Neural progenitor cell (in vitro differentiated cells): ENCODE measurements at regions not wholly inside any gene's neighbourhood (a gene's known extent, or its start where the extent isn't known, plus 50 kb on each side); places are given as distances from the start of the nearest gene placed in this dataset.
A peak's percentile ranks its signal among the peaks of the same experiment; 100 is the strongest.
"Not testable (repeated sequence)": the region's sequence is repeated elsewhere in the genome, so short reads cannot be mapped to it uniquely, and the experiment has no call there.

Experiments
- DNase-seq: peaks from one replicate; pipeline ENCODE4 v3.0.0-alpha.2; 2016; ENCODE audit warnings: low spot score
- H2AFZ ChIP-seq: fragments of 200-600 bp; sonication (generic); replicated peaks from 2 replicates; pipeline ENCODE4 v1.6.1; 2016; ENCODE audit warnings: antibody characterized with exemption
- H3F3A ChIP-seq: fragments of 200-600 bp; sonication (generic); 2 replicates; pipeline ENCODE4 v1.6.1; 2016; ENCODE audit warnings: antibody characterized with exemption, low read depth
- H3K27ac ChIP-seq: fragments of 200-600 bp; sonication (generic); 2 replicates; pipeline ENCODE4 v1.5.1; 2016; ENCODE audit warnings: mild to moderate bottlenecking
- H3K27me3 ChIP-seq: fragments of 200-600 bp; sonication (generic); 2 replicates; pipeline ENCODE4 v1.6.1; 2016; ENCODE audit warnings: mild to moderate bottlenecking, moderate library complexity
- H3K36me3 ChIP-seq: fragments of 200-600 bp; sonication (generic); 2 replicates; pipeline ENCODE4 v1.5.1; 2016
- H3K4me1 ChIP-seq: fragments of 200-600 bp; sonication (generic); 2 replicates; pipeline ENCODE4 v1.6.1; 2016; ENCODE audit warnings: mixed run types
- H3K4me2 ChIP-seq: fragments of 200-600 bp; sonication (generic); 2 replicates; pipeline ENCODE4 v1.6.1; 2016
- H3K4me3 ChIP-seq: fragments of 200-600 bp; sonication (generic); 2 replicates; pipeline ENCODE4 v1.5.1; 2016
- H3K79me2 ChIP-seq: fragments of 200-600 bp; sonication (generic); 2 replicates; pipeline ENCODE4 v1.6.1; 2016; ENCODE audit warnings: low read depth
- H3K9ac ChIP-seq: fragments of 200-600 bp; sonication (generic); 2 replicates; pipeline ENCODE4 v1.6.1; 2016
- H3K9me3 ChIP-seq: fragments of 200-600 bp; sonication (generic); 2 replicates; pipeline ENCODE4 v1.5.1; 2016; ENCODE audit warnings: low read depth
- H4K20me1 ChIP-seq: fragments of 200-600 bp; sonication (generic); 2 replicates; pipeline ENCODE4 v1.6.1; 2016; ENCODE audit warnings: low read depth
- H3K27ac Mint-ChIP-seq: 3 replicates; pipeline ENCODE4 v1.8.0; 2021; ENCODE audit warnings: mixed read lengths
- H3K27me3 Mint-ChIP-seq: 2 replicates; pipeline ENCODE4 v1.8.0; 2022; ENCODE audit warnings: low read depth, mild to moderate bottlenecking, inconsistent platforms, moderate library complexity, mixed read lengths; ENCODE audit not compliant: insufficient read depth
- H3K36me3 Mint-ChIP-seq: 3 replicates; pipeline ENCODE4 v1.8.0; 2021; ENCODE audit warnings: mixed read lengths
- H3K4me1 Mint-ChIP-seq: 3 replicates; pipeline ENCODE4 v1.8.0; 2021; ENCODE audit warnings: mixed read lengths
- H3K4me3 Mint-ChIP-seq: 3 replicates; pipeline ENCODE4 v1.8.0; 2021; ENCODE audit warnings: mild to moderate bottlenecking, moderate library complexity, mixed read lengths
- H3K9me3 Mint-ChIP-seq: 3 replicates; pipeline ENCODE4 v1.8.0; 2020; ENCODE audit warnings: mixed read lengths
- EZH2 ChIP-seq: fragments of 200-600 bp; sonication (generic); IDR thresholded peaks from 2 replicates; pipeline ENCODE4 v1.6.1; 2017; ENCODE audit warnings: antibody characterized with exemption, mild to moderate bottlenecking, moderate library complexity
- EZH2phosphoT487 ChIP-seq: fragments of 200-600 bp; sonication (generic); IDR thresholded peaks from 2 replicates; pipeline ENCODE4 v1.6.1; 2017; ENCODE audit warnings: antibody characterized with exemption
- TF ChIP-seq, protein P1 (sequence below): fragments of 200-600 bp; sonication (generic); IDR thresholded peaks from 2 replicates; pipeline ENCODE4 v1.5.1; 2017; ENCODE audit warnings: antibody characterized with exemption, mild to moderate bottlenecking

DNA sequence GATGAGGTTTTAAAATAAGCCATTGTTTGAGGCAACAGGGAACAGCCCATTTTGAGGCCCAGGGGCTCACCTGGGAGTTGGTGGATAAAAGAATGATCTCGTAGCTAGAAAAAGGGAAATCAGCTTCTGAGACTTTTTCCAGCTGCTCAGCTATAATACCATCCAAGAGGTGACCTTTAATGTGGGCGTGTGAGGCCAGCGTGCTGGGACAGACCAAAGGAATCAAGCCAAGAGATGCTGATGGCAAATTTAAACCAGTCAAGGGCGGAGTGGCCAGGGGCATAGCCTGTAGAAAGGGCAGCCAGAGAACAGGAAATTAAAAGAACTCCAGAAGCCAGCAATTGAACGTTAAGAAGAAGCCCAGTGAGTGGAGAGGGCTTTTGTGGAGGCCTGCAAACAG is 132.6 kb downstream of the IER5 start:
- Histone ChIP-seq H3K79me2 (no peaks in the 10 kb centered on the region), H3K4me2 (no peak overlapping the region), H3K36me3 (no peaks in the 10 kb centered on the region), H3K9ac (no peak overlapping the region), H3K9me3 (no peaks in the 10 kb centered on the region), H3K27me3 (no peaks in the 10 kb centered on the region), H3K4me1 (peaks cover 5% of the 10 kb centered on the region), H2AFZ (peak overlapping the region; percentile 17), H3K27ac (no peak overlapping the region), H4K20me1 (no peaks in the 10 kb centered on the region), H3F3A (peaks cover 4% of the 10 kb centered on the region), H3K4me3 (no peak overlapping the region)
- H3K4me3 Mint-ChIP-seq = no peak overlapping the region
- peaks cover 13% of the 10 kb centered on the region for H3K9me3 Mint-ChIP-seq
- DNase-seq = no peak
- no peaks in the 10 kb centered on the region for H3K36me3 Mint-ChIP-seq
- H3K4me1 Mint-ChIP-seq = peaks cover 17% of the 10 kb centered on the region
- no peak overlapping the region for H3K27ac Mint-ChIP-seq
- peaks cover 3% of the 10 kb centered on the region for H3K27me3 Mint-ChIP-seq
- TF ChIP-seq EZH2phosphoT487 (no peak), EZH2 (no peak)
- TF ChIP-seq, protein P1, sequence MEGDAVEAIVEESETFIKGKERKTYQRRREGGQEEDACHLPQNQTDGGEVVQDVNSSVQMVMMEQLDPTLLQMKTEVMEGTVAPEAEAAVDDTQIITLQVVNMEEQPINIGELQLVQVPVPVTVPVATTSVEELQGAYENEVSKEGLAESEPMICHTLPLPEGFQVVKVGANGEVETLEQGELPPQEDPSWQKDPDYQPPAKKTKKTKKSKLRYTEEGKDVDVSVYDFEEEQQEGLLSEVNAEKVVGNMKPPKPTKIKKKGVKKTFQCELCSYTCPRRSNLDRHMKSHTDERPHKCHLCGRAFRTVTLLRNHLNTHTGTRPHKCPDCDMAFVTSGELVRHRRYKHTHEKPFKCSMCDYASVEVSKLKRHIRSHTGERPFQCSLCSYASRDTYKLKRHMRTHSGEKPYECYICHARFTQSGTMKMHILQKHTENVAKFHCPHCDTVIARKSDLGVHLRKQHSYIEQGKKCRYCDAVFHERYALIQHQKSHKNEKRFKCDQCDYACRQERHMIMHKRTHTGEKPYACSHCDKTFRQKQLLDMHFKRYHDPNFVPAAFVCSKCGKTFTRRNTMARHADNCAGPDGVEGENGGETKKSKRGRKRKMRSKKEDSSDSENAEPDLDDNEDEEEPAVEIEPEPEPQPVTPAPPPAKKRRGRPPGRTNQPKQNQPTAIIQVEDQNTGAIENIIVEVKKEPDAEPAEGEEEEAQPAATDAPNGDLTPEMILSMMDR = no peak

DNA sequence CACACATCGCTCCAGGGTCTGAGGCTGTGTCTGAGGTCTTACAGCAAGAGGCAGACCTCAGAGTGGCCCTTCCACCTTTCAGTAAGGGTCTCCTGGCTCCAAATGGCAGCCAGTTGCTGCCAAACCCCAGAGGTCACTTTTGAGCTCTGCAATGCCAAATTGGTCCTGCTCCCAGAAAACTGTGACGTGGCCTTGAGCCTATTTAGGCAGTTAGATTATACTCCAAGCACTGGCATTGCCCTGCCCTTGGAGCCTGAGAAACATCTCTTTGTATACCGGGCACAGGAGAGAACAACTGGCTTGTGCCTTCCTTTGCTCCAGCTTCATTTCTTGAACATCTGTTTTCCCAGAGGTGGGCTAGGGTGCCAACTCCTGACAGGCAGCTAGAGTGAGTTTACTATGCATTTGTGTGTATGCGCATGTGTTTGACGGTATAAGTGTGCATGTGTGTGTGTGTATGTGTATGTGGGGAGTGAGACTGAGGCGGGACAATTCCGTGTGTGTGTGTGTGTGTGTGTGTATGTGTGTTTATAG is 134.5 kb downstream of the IER5 start:
- no peaks in the 10 kb centered on the region for H4K20me1 ChIP-seq
- no peaks in the 10 kb centered on the region for H3K4me1 ChIP-seq
- H3F3A ChIP-seq = no peaks in the 10 kb centered on the region
- no peak overlapping the region for H3K4me3 ChIP-seq
- Mint-ChIP-seq H3K4me3 (no peak overlapping the region), H3K9me3 (peaks cover 5% of the 10 kb centered on the region), H3K27ac (no peak overlapping the region), H3K36me3 (no peaks in the 10 kb centered on the region), H3K27me3 (peaks cover 3% of the 10 kb centered on the region), H3K4me1 (peaks cover 8% of the 10 kb centered on the region)
- H3K9ac ChIP-seq = no peak overlapping the region
- DNase-seq = no peak
- no peak overlapping the region for H3K27ac ChIP-seq
- no peak overlapping the region for H2AFZ ChIP-seq
- H3K9me3 ChIP-seq = no peaks in the 10 kb centered on the region
- H3K4me2 ChIP-seq = no peak overlapping the region
- no peaks in the 10 kb centered on the region for H3K27me3 ChIP-seq
- H3K79me2 ChIP-seq = no peaks in the 10 kb centered on the region
- no peaks in the 10 kb centered on the region for H3K36me3 ChIP-seq
- no peak for TF ChIP-seq EZH2phosphoT487
- TF ChIP-seq EZH2 = no peak
- TF ChIP-seq, protein P1 = no peak

DNA sequence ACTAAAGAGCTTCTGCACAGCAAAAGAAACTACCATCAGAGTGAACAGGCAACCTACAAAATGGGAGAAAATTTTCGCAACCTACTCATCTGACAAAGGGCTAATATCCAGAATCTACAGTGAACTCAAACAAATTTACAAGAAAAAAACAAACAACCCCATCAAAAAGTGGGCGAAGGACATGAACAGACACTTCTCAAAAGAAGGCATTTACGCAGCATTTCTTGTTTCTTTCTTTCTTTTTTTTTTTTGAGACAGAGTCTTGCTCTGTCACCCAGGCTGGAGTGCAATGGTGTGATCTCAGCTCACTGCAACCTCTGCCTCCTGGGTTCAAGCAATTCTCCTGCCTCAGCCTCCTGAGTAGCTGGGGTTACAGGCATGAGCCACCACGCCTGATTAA is 138.2 kb downstream of the IER5 start:
- not testable (repeated sequence) for H3K36me3 Mint-ChIP-seq, DNase-seq, H3K27ac Mint-ChIP-seq, H3K4me2 ChIP-seq, H3K9me3 ChIP-seq, H3K79me2 ChIP-seq, H3K4me1 Mint-ChIP-seq, H3K4me3 ChIP-seq, H3K9ac ChIP-seq, H3K4me1 ChIP-seq, H3K4me3 Mint-ChIP-seq, H3K9me3 Mint-ChIP-seq, H3K27me3 ChIP-seq, H3F3A ChIP-seq, H3K27me3 Mint-ChIP-seq, H3K27ac ChIP-seq, H2AFZ ChIP-seq, H3K36me3 ChIP-seq, H4K20me1 ChIP-seq

DNA sequence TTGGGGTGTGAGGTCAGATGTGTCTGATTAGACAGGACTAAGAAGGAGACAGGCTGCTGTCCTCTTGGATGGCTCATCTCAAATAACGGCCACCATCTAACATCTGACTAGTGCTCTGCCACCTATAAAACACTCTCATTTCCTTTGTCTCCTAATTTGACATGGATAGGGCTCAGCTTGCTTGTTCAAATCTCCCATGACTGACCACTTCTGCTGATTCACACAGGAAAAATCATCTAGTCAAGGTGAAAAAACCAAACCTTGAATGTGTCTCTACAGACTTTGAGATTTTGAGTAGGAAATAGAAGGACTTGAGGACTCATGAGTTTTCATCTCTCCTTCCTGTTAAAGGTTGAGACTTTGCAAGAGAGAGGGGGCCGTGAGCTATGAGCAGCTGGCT is 150.6 kb downstream of the IER5 start:
- H3K9ac ChIP-seq = no peak overlapping the region
- H3K27me3 ChIP-seq = no peaks in the 10 kb centered on the region
- no peaks in the 10 kb centered on the region for H3F3A ChIP-seq
- no peak overlapping the region for H3K27ac ChIP-seq
- no peaks in the 10 kb centered on the region for H3K9me3 Mint-ChIP-seq
- no peaks in the 10 kb centered on the region for H4K20me1 ChIP-seq
- DNase-seq = no peak
- no peak overlapping the region for H3K4me3 ChIP-seq
- H3K36me3 ChIP-seq = no peaks in the 10 kb centered on the region
- TF ChIP-seq EZH2 (no peak), EZH2phosphoT487 (no peak)
- TF ChIP-seq, protein P1 = no peak
- H3K4me3 Mint-ChIP-seq = no peak overlapping the region
- H3K4me2 ChIP-seq = no peak overlapping the region
- H3K9me3 ChIP-seq = no peaks in the 10 kb centered on the region
- no peak overlapping the region for H3K27ac Mint-ChIP-seq
- peaks cover 7% of the 10 kb centered on the region for H3K4me1 Mint-ChIP-seq
- peaks cover 4% of the 10 kb centered on the region for H3K4me1 ChIP-seq
- H3K27me3 Mint-ChIP-seq = peaks cover 4% of the 10 kb centered on the region
- no peaks in the 10 kb centered on the region for H3K36me3 Mint-ChIP-seq
- no peak overlapping the region for H2AFZ ChIP-seq
- no peaks in the 10 kb centered on the region for H3K79me2 ChIP-seq

DNA sequence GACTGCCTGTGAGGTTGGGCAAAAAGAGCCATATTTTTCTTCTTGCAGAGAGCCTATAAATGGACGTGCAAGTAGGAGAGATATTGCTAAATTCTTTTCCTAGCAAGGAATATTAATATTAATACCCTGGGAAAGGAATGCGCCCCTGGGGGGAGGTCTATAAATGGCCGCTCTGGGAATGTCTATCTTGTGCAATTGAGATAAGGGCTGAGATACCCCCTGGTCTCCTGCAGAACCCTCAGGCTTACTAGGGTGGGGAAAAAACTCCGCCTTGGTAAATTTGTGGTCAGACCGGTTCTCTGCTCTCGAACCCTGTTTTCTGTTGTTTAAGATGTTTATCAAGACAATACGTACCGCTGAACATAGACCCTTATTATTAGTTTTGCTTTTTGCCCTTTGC is 157.8 kb downstream of the IER5 start:
- not testable (repeated sequence) for H3K9me3 ChIP-seq, H3K79me2 ChIP-seq, H3K27ac ChIP-seq, H3K27me3 ChIP-seq, H4K20me1 ChIP-seq, H3K27me3 Mint-ChIP-seq, H3K4me3 Mint-ChIP-seq, H3K4me2 ChIP-seq, H3K9ac ChIP-seq, H2AFZ ChIP-seq, DNase-seq, H3K36me3 ChIP-seq, H3K36me3 Mint-ChIP-seq, H3K4me3 ChIP-seq, H3K4me1 Mint-ChIP-seq
- Mint-ChIP-seq H3K9me3 (peaks cover 18% of the 10 kb centered on the region), H3K27ac (peak overlapping the region; percentile 54)
- peaks cover 28% of the 10 kb centered on the region for H3K4me1 ChIP-seq
- peaks cover 16% of the 10 kb centered on the region for H3F3A ChIP-seq

DNA sequence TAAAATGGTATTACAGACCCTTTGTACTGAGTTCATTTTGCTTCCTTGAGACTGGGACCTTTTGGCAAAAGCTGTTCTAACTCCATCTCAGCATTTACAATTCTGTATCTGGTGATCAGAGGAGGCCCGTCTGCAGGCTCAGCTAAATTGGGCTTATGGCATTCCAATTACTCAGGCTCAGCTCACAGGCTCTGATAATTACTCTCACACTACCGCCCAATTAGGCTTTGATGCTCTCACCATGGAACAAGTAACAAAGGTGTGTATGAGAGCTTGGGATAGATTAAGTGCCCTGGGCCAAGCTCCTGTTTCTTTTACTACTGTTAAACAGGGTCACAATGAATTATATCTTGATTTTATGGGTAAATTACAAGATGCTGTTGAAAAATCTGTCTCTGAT is 159.9 kb downstream of the IER5 start:
- H4K20me1 ChIP-seq, H2AFZ ChIP-seq, H3K4me3 Mint-ChIP-seq, H3K79me2 ChIP-seq, H3K4me3 ChIP-seq, H3K27me3 Mint-ChIP-seq, H3K9ac ChIP-seq, H3K27me3 ChIP-seq, H3K36me3 ChIP-seq, H3K27ac Mint-ChIP-seq, H3K36me3 Mint-ChIP-seq, H3K4me1 Mint-ChIP-seq, H3K9me3 ChIP-seq: not testable (repeated sequence)
- H3K4me1 ChIP-seq = peaks cover 38% of the 10 kb centered on the region
- peak overlapping the region; percentile 9 for H3K4me2 ChIP-seq
- H3K9me3 Mint-ChIP-seq = peaks cover 18% of the 10 kb centered on the region
- peak; percentile 61 for DNase-seq
- H3K27ac ChIP-seq = peak overlapping the region; percentile 13
- peaks cover 16% of the 10 kb centered on the region for H3F3A ChIP-seq
